GM12878 (cell line): ENCODE measurements at regions not wholly inside any gene's neighbourhood (a gene's known extent, or its start where the extent isn't known, plus 50 kb on each side); places are given as distances from the start of the nearest gene placed in this dataset.

Experiments used
- ATAC-seq: fragments of 200-7000 bp; cut with Tn5 transposase; 3 replicates; pipeline ENCODE4 v1.9.1; 2020; ENCODE audit warnings: mild to moderate bottlenecking, moderate library complexity
- BruUV-seq: library from RNA; stranded (reverse); fragments of 400-500 nt; replicated peaks from 2 replicates; lab custom pipeline; 2021; lab: Mats Ljungman, UMichigan
- CTCF ChIA-PET: fragments of 300-600 bp; sonication (Branson Sonifier 250); formaldehyde crosslinking; extraction: SDS; loops from one replicate; lab custom pipeline; 2021; ENCODE audit warnings: inconsistent platforms; lab: Yijun Ruan, JAX
- POLR2A ChIA-PET: fragments of 350-600 bp; formaldehyde crosslinking; extraction: SDS; loops from one replicate; lab custom pipeline; 2021; ENCODE audit warnings: inconsistent platforms; lab: Charles Lee
- RAD21 ChIA-PET: fragments of 300-600 bp; sonication (Branson Sonifier 250); formaldehyde crosslinking; loops from one replicate; lab custom pipeline; 2023; ENCODE audit warnings: antibody characterized with exemption; ENCODE audit not compliant: unreplicated experiment; lab: Charles Lee
- SMC1A ChIA-PET: fragments of 300-600 bp; sonication (Branson Sonifier 250); formaldehyde crosslinking; loops from one replicate; lab custom pipeline; 2023; ENCODE audit not compliant: unreplicated experiment, uncharacterized antibody; lab: Charles Lee
- DNase-seq: peaks from one replicate; pipeline ENCODE4 v3.0.0-alpha.2; 2011; ENCODE audit warnings: low read depth, low spot score
- FAIRE-seq: peaks from 3 replicates; lab custom pipeline; 2011; peaks lifted over from hg19 to GRCh38; lab: Jason Lieb, UNC
- H2AFZ ChIP-seq: 2 replicates; pipeline ENCODE4 v1.6.0; 2011; ENCODE audit warnings: low read depth, low read length, control low read depth; ENCODE audit not compliant: control insufficient read depth
- H3K27ac ChIP-seq: 2 replicates; pipeline ENCODE4 v1.5.1; 2011; ENCODE audit warnings: control low read depth; ENCODE audit not compliant: control insufficient read depth, insufficient read depth
- H3K27me3 ChIP-seq, 2 experiments: replicated peaks in 1 of 2; 2 replicates each; pipeline versions ENCODE4 v1.6.0 to v1.6.1; 2011; ENCODE audit warnings: low read length in 1 of 2; ENCODE audit not compliant: control insufficient read depth in 2 of 2, insufficient read depth in 2 of 2
- H3K36me3 ChIP-seq, 2 experiments: 2 replicates each; pipeline ENCODE4 v1.5.1; 2011; ENCODE audit warnings: low read length in 1 of 2; ENCODE audit not compliant: control insufficient read depth in 2 of 2, insufficient read depth in 2 of 2
- H3K4me1 ChIP-seq: 2 replicates; pipeline ENCODE4 v1.6.1; 2011; ENCODE audit warnings: mild to moderate bottlenecking, low read length, moderate library complexity, mixed read lengths; ENCODE audit not compliant: control insufficient read depth, insufficient read depth
- H3K4me2 ChIP-seq: 2 replicates; pipeline ENCODE4 v1.6.0; 2011; ENCODE audit warnings: control low read depth; ENCODE audit not compliant: control insufficient read depth, insufficient read depth
- H3K4me3 ChIP-seq: fragments of 200-600 bp; sonication (generic); 2 replicates; pipeline ENCODE4 v1.5.1; 2016
- H3K79me2 ChIP-seq: 2 replicates; pipeline ENCODE4 v1.6.0; 2011; ENCODE audit warnings: low read length; ENCODE audit not compliant: control insufficient read depth, insufficient read depth
- H3K9ac ChIP-seq: 2 replicates; pipeline ENCODE4 v1.8.0; 2011; ENCODE audit warnings: low read length, control low read depth, mixed read lengths; ENCODE audit not compliant: control insufficient read depth, insufficient read depth
- H3K9me3 ChIP-seq: replicated peaks from 3 replicates; pipeline ENCODE4 v1.5.1; 2011; ENCODE audit warnings: mild to moderate bottlenecking, low read length; ENCODE audit not compliant: control insufficient read depth, insufficient read depth
- H4K20me1 ChIP-seq: 2 replicates; pipeline ENCODE4 v1.6.0; 2011; ENCODE audit not compliant: control insufficient read depth, insufficient read depth
- CBX3 ChIP-seq: fragments of 200-600 bp; sonication (generic); IDR thresholded peaks from 2 replicates; pipeline ENCODE4 v1.6.1; 2016; ENCODE audit warnings: low read depth, borderline replicate concordance
- CHD1 ChIP-seq: IDR thresholded peaks from 2 replicates; pipeline ENCODE4 v1.6.1; 2012; ENCODE audit warnings: low read depth, low read length, improper control_type of control experiment
- CHD2 ChIP-seq: IDR thresholded peaks from 2 replicates; pipeline ENCODE4 v1.6.1; 2011; ENCODE audit warnings: low read depth, low read length, improper control_type of control experiment, borderline replicate concordance
- FOXK2 ChIP-seq: fragments of 450-650 bp; IDR thresholded peaks from 2 replicates; pipeline ENCODE4 v1.6.1; 2017; ENCODE audit warnings: mild to moderate bottlenecking, moderate library complexity
- FOXM1 ChIP-seq: IDR thresholded peaks from 2 replicates; pipeline ENCODE4 v1.6.1; 2012; ENCODE audit warnings: low read depth, mild to moderate bottlenecking, inconsistent platforms, low read length, moderate library complexity
- IKZF1 ChIP-seq: fragments of 450-650 bp; conservative IDR thresholded peaks from 2 replicates; pipeline ENCODE4 v1.6.1; 2017; ENCODE audit warnings: antibody characterized with exemption, mild to moderate bottlenecking
- JUND ChIP-seq: IDR thresholded peaks from 2 replicates; pipeline ENCODE4 v1.6.1; 2012; ENCODE audit warnings: low read depth, mild to moderate bottlenecking, low read length, improper control_type of control experiment, moderate library complexity
- NKRF ChIP-seq: fragments of 450-650 bp; conservative IDR thresholded peaks from 2 replicates; pipeline ENCODE4 v1.6.1; 2017; ENCODE audit warnings: mild to moderate bottlenecking, moderate library complexity
- POLR2AphosphoS2 ChIP-seq: IDR thresholded peaks from 2 replicates; pipeline ENCODE4 v1.6.1; 2011; ENCODE audit warnings: low read depth, mild to moderate bottlenecking, low read length, improper control_type of control experiment, moderate library complexity
- RAD21 ChIP-seq: IDR thresholded peaks from 2 replicates; pipeline ENCODE4 v1.6.1; 2011; ENCODE audit warnings: mild to moderate bottlenecking, low read depth, low read length, moderate library complexity; ENCODE audit not compliant: insufficient read depth
- RUNX3 ChIP-seq: IDR thresholded peaks from 2 replicates; pipeline ENCODE4 v1.6.1; 2012; ENCODE audit warnings: low read length, inconsistent platforms
- SRF ChIP-seq, 2 experiments: IDR thresholded peaks; 2 replicates each; pipeline ENCODE4 v1.6.1; 2011; ENCODE audit warnings: low read depth in 2 of 2, low read length in 2 of 2, mild to moderate bottlenecking in 1 of 2, moderate library complexity in 1 of 2
- SUPT20H ChIP-seq: IDR thresholded peaks from 2 replicates; pipeline ENCODE4 v1.6.1; 2011; ENCODE audit warnings: low read depth, mild to moderate bottlenecking, low read length, moderate library complexity, borderline replicate concordance; ENCODE audit not compliant: control insufficient read depth
- WGBS: methylation state at CpG from one replicate; pipeline ENCODE4 v1.1.6; 2016; ENCODE audit warnings: low lambda C conversion rate; ENCODE audit not compliant: insufficient replicate concordance, insufficient coverage; ENCODE audit errors: missing lambda C conversion rate; 5-methylcytosine and 5-hydroxymethylcytosine counted together
- in situ Hi-C: fragments of 300-500 bp; cut with MboI; formaldehyde crosslinking; loops from 9 replicates; pipeline ENCODE4 v1.14.3; 2018; ENCODE audit warnings: mixed read lengths
- intact Hi-C: fragments of 100-400 bp; cut with micrococcal nuclease; formaldehyde crosslinking; loops from one replicate; pipeline ENCODE4 v1.14.2; 2022; ENCODE audit not compliant: unreplicated experiment
- TF ChIP-seq, protein P1 (sequence below): fragments of 450-650 bp; IDR thresholded peaks from 2 replicates; pipeline ENCODE4 v1.6.1; 2014; ENCODE audit warnings: mild to moderate bottlenecking
- TF ChIP-seq, protein P2 (sequence below): fragments of 450-650 bp; IDR thresholded peaks from 2 replicates; pipeline ENCODE4 v1.6.1; 2018; ENCODE audit warnings: mild to moderate bottlenecking, low read depth, moderate library complexity; ENCODE audit not compliant: partially characterized antibody

- H3K4me3 ChIP-seq, result no peak overlapping the region
- no peaks in the 10 kb centered on the region for H3K27me3 ChIP-seq
- FAIRE-seq, result no peak
- no peak overlapping the region for H3K4me2 ChIP-seq
- RAD21 ChIA-PET, result no interaction called here
- SMC1A ChIA-PET, result interaction anchor here (1.2 kb wide), 1 partner anchor 209 kb away, joined by 3 read pairs; the partner anchor contains the start of gene METAP1
- TF ChIP-seq POLR2AphosphoS2 (no peak), CBX3 (no peak), FOXM1 (no peak), FOXK2 (no peak), CHD2 (no peak), JUND (no peak), RAD21 (no peak), RUNX3 (no peak), SRF (IDR thresholded peaks at IDR 0.05; ENCODE audit: low read depth in 2 of 2, low read length in 2 of 2) (no peak), IKZF1 (no peak), CHD1 (no peak), NKRF (no peak), SUPT20H (no peak)
- TF ChIP-seq, protein P1, sequence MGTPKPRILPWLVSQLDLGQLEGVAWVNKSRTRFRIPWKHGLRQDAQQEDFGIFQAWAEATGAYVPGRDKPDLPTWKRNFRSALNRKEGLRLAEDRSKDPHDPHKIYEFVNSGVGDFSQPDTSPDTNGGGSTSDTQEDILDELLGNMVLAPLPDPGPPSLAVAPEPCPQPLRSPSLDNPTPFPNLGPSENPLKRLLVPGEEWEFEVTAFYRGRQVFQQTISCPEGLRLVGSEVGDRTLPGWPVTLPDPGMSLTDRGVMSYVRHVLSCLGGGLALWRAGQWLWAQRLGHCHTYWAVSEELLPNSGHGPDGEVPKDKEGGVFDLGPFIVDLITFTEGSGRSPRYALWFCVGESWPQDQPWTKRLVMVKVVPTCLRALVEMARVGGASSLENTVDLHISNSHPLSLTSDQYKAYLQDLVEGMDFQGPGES, result no peak
- TF ChIP-seq, protein P2, sequence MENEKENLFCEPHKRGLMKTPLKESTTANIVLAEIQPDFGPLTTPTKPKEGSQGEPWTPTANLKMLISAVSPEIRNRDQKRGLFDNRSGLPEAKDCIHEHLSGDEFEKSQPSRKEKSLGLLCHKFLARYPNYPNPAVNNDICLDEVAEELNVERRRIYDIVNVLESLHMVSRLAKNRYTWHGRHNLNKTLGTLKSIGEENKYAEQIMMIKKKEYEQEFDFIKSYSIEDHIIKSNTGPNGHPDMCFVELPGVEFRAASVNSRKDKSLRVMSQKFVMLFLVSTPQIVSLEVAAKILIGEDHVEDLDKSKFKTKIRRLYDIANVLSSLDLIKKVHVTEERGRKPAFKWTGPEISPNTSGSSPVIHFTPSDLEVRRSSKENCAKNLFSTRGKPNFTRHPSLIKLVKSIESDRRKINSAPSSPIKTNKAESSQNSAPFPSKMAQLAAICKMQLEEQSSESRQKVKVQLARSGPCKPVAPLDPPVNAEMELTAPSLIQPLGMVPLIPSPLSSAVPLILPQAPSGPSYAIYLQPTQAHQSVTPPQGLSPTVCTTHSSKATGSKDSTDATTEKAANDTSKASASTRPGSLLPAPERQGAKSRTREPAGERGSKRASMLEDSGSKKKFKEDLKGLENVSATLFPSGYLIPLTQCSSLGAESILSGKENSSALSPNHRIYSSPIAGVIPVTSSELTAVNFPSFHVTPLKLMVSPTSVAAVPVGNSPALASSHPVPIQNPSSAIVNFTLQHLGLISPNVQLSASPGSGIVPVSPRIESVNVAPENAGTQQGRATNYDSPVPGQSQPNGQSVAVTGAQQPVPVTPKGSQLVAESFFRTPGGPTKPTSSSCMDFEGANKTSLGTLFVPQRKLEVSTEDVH, result no peak
- in situ Hi-C loops (no loop called here), intact Hi-C loops (no loop called here)
- DNase-seq, result no peak
- no TSS peak for BruUV-seq
- no peak overlapping the region for H2AFZ ChIP-seq
- POLR2A ChIA-PET, result no interaction called here
- no peaks in the 10 kb centered on the region for H3K36me3 ChIP-seq
- ATAC-seq, result no peak
- no peak overlapping the region for H3K9ac ChIP-seq
- H3K4me1 ChIP-seq, result no peaks in the 10 kb centered on the region
- CTCF ChIA-PET, result interaction anchor here (0.6 kb wide), 1 partner anchor 47 kb away, joined by 3 read pairs; no protein-coding TSS in a partner anchor
- H3K27ac ChIP-seq, result no peak overlapping the region
- no peaks in the 10 kb centered on the region for H3K9me3 ChIP-seq
- 38% methylated on average over 6 of the region's 6 CpGs for WGBS
- H3K79me2 ChIP-seq, result no peaks in the 10 kb centered on the region
- no peaks in the 10 kb centered on the region for H4K20me1 ChIP-seq
These were observed 128.5 kb upstream of the TSPAN5 start for GRCh38 chr4:98786866-98787265.
